Midbrain (tissue), 1 donor: ENCODE measurements at regions not wholly inside any gene's neighbourhood (a gene's known extent, or its start where the extent isn't known, plus 50 kb on each side); places are given as distances from the start of the nearest gene placed in this dataset.

Source experiments
- DNase-seq: peaks from one replicate; lab custom pipeline; 2025; lab: John Stamatoyannopoulos, UW

DNA sequence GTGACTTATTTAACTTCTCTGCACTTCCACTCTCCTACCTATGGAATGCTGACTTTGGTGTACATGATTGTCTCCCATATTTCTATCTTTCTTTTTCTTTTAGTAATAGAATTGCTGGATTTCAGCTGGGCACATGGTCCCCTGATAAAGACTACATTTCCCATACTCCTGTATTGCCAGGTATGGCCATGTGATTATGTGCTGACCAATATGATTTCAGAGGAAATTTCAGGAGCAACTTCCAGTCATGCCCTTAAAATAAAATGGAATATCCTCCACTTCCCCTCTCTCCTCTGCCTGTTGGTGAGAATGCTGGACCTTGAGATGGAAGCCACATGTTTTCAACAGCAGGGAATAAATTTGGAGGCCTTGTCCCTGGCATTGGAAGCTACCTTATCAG, 130.7 kb upstream of the IGSF21 start:
- DNase-seq, result no peak

DNA sequence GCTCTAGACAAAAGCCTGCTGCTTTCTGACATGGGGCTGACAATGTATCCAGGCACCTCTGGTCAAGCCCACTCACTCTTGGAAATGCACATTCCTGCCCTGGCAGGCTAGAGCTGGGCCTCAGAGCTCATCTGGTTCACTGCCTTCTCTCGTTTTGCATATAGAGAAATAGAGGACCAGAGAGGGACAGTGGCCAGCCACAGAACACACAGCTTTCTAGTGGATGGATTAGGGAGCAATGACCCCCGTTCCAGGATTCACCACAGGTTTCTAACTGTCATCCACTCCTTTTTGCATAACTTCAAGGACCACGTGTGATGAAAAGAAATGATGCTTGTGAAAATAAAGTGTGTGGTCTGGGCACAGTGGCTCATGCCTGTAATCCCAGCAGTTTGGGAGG, 129.6 kb upstream of the IGSF21 start:
- DNase-seq, result no peak

DNA sequence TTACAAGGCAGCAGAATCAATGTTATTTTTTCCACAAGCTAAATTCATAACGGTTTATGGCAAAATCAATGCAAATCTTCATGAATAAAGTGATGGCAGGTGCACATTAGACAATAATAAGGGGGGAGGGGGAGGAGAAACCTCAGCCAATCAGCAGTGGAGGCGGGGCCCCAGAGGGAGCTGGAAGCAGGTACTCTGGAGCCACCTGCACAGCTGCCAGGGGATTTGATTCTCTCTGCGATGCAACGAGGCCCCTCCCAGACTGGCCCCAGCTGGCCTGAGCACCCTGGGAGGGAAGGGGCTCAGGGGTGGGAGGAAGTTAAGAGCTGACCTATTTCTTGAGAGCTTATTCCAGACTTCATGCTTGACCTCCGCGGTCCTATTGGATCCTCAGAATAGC, 127.8 kb upstream of the IGSF21 start:
- DNase-seq, result no peak

DNA sequence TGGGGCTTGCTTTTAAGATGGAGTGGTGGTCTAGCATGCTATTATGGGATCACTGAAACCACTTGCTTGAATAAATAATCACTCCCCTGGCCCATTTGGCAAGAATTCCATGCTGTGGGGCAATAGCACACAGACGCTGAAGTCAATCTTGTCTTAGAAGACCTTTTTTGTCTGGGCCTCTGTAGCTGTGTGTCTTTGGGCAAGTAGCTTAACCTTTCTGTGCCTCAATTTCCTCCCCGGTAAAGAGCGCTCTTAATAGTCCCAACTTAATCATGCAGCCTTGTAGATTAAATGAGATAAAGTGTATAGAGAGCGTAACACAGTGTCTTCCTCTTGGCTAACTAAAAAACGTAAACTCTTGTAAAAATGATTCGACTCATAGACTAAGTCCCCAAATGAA, 125.4 kb upstream of the IGSF21 start:
- no peak for DNase-seq

DNA sequence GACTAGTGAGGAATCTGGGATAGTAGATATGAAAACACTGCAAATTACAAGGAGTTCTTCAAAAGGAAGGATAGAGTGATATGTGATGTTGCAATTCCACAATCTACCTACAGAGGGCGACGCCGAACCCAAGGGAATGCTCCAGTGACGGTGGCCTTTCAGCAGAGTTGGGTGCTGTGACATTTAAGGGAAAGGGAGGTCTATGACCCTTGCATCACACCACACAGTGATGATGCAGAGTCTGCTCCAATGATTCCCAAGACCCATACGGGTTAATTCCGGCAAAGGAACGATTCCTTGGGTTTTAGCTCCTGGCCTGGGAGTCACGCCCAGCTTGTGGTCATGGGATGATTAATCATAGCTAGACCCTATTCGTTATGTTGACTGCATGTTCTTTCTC, 123.0 kb upstream of the IGSF21 start:
- peak; percentile 25 for DNase-seq

DNA sequence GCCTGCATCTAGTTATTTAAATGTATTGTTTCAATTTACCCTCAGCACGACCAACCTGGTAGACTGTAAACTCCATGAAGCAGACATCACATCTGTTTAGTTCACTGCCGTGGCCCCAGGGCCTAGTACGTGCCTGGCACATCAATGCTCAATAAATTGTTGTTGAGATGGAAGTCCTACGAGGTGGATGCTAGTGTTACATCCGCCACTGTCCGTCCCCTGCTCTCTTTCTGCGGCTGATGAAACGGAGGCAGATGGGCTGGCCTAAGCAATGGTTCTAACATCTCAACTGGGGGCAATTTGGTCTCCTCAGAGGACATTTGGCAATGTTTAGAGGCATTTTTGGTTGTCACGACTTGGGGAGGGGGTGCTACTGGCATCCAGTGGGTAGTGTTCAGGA, 121.4 kb upstream of the IGSF21 start:
- no peak for DNase-seq

DNA sequence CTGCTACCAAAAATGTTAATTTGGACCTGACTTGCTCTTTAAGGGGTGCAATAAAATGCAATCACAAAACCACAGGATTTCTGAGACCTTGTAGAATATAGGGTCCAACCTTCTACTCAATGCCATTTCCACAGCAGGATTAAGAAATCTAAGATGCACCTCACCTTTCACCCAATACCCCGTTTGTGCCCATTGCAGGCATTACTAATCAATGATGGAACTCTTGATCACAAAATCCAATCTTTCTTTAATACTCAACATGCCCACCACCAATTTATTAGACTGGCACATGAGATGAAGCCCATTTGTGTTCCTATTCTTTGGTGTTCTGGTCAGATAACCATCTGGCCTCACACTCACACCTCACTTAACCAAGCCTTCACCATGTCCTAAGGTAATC, 117.2 kb upstream of the IGSF21 start:
- DNase-seq, result no peak

DNA sequence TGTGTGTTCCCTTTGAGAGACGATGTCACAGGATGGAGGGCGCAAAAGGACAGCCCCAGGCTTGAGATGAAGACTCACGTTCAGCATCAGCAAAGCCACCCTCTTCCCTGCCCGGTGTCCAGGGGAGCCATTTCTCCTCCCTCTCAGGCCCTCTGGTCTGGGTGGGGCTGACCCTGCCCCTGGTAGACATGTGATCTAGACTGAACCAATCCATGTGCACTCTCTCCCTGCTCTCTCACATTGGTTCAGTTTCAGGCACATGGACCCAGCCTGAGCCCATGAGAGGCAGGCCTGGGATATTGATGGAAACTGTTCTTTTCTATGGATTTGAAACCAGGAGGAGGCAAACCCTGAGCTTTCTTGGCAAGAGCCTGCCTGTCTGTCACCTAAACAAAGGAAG, 115.6 kb upstream of the IGSF21 start:
- DNase-seq, result no peak

DNA sequence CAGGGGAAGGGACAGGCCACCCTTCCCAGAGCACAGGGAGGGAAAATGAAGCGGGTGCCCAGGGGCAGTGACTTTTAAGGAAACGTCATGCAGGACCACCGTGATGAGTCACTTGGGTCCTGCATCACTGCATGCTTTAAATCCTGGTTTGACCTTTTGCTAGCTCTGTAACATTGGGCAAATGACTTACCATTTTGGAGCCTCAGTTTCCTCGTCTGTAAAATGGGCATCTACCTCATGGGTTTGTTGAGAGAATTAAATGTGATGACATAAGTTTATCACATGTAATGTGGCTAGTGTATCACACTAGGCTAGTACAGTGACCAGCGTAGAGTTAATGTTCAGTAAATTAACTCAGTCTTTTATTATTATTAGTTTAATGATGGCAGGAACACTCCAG, 114.8 kb upstream of the IGSF21 start:
- no peak for DNase-seq

DNA sequence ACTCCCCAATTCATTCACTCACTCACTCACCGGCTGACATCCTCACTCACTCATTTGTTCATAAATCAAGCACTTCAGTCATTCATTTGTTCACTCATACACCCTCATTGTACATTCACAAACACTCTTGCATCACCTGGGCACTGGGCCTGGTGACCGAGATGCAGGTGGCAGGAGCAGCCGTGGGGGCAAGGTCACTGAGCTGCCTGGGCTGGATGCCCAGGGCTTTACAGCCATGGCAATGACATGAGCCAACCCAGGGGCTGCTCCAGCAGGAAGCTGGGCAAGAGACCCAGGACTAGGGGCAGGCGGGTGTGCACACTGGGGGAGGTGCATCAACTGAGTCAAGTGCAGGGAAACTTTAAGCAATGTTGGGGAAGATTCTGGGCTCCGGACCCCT, 113.6 kb upstream of the IGSF21 start:
- DNase-seq, result no peak

DNA sequence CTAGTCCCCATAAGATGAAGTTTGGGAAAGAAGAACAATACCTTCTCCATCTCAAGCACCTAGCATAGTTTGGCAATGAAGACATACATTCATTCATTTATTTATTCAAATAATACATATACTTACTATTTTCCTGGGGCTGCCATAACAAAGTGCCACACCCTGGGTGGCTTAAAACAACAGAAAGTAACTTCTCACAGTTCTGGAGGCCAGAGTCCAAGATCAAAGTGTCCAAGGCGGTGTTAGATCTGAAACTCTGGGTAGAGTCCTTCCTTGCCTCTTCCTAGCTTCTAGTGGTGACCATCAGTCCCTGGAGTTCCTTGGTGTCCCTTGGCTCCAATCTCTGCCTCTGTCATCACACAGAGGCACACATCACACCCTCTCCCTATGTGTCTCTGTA, 112.1 kb upstream of the IGSF21 start:
- no peak for DNase-seq

DNA sequence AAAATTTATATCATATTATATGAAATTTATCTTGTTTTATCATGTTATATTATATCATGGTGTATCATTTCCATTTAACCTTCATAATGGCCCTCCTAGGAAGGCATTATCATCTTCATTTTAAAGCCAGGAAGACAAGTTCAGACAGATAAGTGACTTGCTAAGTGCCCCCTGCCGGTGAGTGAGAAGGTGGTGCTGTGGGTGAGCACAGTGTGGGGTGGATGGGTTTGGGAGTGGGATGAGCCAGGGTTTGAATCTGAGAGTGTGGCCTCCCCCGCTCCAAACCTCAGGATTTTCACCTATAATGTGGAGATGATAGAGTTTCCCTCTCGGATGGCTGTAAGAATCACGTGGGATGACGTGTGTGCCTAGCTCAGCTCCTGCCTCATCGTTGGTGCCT, 108.7 kb upstream of the IGSF21 start:
- DNase-seq, result no peak

DNA sequence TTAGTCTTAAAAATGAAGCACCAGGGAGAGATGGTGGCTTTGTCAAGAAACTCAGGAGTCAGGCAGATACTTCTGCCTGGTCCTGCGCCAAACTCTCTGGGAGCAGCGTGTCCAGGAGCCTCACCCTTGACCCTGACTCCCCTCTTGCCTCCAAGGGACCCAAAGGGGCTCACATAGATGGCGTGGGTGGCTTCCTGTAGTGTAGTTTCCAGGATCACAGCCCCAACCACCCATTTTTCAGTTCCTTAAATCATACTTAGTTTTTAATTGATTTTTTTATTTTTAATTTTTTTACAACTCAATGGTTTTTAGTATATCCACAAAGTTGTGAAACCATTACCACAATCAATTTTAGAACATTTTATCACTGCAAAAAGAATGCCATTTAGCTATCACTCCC, 107.7 kb upstream of the IGSF21 start:
- no peak for DNase-seq

DNA sequence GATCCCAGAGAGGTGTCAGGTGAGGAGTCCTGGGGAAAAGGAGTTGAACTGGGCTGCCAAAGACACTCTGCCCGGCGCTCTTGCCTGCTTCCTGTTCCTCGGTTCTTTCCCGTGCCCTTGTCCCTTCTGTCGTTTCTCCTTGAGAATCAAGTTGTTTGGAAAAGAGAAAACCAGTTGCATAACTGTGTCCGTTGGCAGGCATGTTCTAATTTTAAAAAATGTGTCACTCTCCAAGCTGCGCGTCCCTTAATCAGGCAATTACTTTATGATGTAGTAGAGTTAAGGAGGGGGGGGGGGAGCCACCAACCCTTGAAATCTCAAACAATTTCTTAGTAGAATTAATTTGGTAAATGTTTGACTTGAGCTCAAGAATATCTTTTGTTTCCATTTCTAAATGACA, 105.9 kb upstream of the IGSF21 start:
- no peak for DNase-seq

DNA sequence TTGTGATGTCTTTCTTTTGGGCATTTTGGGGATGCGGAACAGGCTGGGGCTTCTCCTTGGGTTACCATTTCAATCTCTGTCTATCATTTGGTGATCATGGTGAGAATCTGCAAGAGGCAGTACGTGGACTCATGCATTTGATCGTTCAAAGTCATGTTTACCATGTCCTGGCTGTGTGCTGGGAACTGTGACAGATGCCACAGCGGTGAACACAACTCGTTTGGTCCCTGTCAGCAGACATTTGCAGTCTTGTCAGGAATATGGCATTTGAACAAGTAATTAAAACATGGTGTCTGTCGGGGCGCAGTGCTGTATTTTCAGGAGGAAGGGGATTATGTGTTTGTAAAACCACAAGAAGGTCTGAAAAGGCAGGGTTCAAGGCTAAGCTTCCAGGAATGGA, 103.3 kb upstream of the IGSF21 start:
- DNase-seq, result no peak

DNA sequence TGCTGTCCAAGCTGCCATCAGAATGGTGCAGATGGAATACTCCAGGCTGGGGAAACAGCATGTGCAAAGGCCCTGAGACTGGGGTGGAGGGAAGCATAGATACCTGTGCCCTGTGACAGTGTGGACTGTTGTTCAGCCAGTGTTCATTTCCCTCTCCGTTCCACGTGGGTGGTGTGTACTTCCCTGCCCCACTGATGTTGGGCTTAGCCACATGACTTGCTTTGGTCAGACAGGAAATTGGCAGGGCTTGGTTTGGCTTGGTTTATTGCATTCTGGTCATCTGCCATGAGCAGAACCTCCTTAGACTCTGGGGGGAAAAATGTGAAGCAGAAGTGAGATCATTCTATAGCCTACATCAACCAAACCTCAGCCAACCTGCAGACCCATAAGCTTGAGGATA, 102.4 kb upstream of the IGSF21 start:
- no peak for DNase-seq

DNA sequence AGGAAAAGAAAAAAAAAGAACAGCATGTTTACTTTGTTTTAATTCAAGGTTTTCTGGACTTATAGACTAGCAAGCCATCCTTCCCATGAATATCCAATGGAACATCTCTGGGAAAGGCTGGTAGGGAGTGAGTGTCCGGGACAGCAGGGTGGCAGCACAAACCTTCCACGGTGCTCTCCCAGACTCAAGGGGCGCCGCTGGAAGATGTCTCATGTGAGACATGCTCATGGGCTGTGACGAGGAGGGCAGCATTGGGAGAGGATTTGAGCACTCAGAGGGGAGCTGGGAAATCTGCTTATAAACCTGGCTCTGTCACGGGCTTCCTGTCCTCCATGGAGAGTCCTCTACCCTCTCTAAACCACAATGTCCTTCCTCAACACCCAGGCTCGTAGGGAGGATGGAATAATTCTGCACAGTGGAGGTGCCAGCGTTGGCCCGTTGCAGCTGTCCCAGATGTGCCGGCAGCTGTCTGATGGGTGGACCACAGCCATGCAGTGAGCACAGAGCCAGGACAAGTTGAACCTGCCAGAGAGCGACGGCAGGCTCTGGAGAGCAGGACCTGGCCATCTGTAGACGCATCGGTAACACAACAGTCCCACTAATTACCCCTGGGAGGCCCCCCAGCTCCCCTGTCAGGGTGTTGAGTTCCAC, 100.1 kb upstream of the IGSF21 start:
- DNase-seq, result no peak

DNA sequence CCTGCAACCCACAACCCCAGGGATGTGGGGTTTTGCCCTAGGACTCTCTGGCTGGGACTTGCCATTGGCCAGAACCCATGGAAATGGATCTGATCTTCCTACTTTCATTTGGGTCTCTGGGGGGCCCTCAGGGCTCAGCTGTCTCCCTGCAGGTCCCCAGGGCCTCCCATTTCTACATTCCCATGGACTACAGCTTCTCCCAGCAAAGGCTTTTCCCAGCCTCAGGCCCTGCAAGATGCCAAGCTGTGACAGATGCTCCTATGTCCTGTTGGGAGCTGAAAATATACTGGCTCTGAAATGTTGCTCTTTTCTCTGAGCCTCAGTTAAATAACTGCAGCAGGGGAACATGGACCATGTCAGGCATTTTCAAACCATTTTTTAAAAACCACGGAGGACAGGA, 99.5 kb upstream of the IGSF21 start:
- no peak for DNase-seq

DNA sequence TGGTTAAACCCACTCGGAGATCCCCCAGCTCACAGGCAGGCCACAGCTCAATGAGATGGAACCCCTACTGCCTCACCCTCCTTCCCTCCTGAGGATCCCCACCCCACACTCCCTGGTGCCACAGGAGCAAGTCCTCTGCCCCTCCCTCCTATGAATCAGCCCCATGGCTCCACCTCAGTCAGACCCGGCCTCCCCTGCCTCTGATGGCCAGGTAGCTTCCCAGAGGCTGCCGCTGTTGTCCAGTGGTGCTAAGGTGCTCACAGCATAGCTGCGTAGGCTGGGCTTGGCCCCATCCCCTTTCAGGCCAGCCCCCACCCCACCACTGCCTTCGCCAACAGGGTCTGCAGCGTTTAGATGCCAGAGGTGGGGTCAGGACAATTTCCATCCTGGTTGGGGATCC, 98.5 kb upstream of the IGSF21 start:
- no peak for DNase-seq

DNA sequence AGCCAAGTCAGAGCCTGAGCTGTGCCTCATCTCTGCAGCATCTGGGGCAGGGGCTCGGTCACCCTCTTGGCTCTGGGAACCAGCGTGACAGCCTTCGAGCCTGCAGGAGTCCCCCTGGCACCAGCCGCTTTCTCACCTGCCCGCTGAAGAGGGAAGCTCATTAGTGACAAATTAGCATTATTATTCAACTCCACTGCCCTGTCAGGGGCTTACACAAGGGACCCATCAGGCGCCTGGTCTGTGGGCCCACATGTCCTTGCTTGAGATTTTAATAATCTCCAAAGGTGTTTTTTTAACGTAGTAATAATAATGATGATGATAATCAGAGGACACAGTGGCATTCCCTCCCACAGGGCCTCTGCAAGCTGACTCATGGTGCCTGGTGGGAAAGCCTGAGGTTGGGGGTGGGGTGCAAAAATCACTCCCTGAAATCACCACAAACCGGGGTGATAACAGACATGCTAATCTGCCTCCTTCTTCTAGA, 98.1 kb upstream of the IGSF21 start:
- DNase-seq, result no peak

DNA sequence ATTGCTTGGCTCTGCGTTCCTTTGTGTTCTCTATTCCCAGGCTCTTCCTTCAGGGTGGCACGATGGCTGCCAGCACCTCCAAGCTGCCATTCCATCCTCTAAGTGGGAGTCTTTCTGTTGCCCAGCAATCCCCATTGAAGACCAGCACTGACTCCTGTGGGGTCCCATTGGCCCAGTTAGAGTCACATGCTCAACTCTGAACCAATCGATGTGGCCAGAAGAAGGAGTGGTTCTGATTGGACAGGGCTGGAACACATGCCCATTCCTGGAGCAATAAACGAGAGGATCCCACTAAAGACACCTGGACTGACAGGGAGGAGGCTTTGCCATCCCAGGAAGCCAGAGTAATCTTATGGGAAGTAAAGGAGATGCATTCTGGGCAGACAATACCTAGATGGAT, 97.2 kb upstream of the IGSF21 start:
- DNase-seq, result no peak

DNA sequence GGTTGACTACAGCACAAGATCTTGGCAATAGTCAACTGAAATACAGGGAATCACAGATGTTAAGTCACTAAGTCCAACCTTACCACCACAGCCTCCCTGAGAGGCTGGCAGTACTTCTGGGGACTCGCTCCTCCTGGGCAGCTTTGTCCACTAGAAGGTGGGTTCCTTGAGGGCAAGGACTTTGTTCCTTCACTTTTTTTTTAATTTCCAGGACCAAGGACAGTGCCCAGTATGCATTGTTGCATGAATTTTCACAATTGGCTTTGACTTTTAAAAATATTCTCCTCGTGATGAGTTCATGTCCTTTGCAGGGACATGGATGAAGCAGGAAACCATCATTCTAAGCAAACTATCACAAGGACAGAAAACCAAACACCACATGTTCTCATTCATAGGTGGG, 96.7 kb upstream of the IGSF21 start:
- no peak for DNase-seq

DNA sequence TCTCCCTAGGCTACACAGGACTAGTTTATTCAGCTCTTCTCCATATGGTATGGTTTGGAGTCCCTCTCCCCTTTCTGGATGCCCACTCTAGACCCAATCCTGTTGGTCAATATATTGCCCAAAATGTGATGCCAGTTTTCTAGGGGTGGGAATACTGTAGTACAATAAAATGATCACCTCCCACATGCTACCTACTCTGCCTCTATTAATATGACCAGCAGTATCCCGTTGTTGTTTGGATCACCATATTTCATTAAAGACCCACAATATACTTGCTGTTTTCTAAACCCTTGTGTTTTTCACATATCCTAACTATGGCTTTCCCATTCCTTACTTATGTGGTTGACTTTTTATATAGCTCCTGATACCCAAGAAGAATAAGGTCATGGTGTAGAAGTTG, 95.9 kb upstream of the IGSF21 start:
- no peak for DNase-seq

DNA sequence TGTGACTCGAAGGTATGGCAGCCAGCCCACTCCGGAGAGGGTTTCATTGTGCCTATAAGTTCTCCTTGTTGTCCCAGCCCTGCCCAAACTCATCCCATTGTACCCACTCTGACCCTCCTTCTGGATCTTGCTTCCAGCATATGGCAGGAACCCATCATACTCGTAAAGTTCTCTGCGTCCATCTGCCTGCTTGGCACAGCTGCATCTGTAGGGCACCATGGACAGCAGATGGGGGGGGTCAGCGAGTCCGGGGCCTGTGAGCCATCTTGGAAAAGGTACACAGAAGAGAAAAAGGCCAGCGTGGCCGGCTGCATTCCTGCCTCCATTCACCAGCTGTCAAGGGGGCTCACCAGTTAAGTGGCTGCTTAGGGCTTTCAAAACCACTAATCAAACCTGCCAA, 94.9 kb upstream of the IGSF21 start:
- no peak for DNase-seq

DNA sequence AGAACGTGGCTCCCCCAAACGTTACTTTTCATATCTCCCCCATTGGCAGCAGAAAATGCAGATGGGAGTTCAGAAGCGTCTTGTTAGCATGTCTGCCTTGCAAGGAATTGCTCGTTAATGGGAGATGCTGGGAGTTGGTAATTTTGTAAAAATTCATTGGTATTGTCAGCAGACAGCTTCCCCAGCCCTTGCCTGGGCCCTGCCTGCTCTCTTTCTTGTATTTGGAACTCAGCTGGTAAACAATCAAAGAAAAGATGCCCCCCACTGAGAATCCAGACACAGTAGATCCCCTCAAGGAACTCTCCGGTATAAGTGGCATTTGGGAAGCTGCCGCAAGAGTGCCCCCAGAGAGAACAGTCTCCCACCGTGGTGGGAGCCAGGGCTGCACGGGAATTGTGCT, 94.4 kb upstream of the IGSF21 start:
- no peak for DNase-seq
